Tibial nerve (tissue), 4 donors: ENCODE measurements at regions not wholly inside any gene's neighbourhood (a gene's known extent, or its start where the extent isn't known, plus 50 kb on each side); places are given as distances from the start of the nearest gene placed in this dataset.

Source experiments
- EP300 ChIP-seq, 2 donors: sonication (generic); formaldehyde crosslinking; IDR thresholded peaks; one replicate each; pipeline ENCODE4 v1.6.1; 2017; ENCODE audit warnings: antibody characterized with exemption in 2 of 2, mild to moderate bottlenecking in 1 of 2
- POLR2A ChIP-seq, 2 donors: fragments of 450-650 bp; IDR thresholded peaks; one replicate each; pipeline ENCODE4 v1.6.1; 2017; ENCODE audit warnings: antibody characterized with exemption in 2 of 2, mild to moderate bottlenecking in 2 of 2, moderate library complexity in 2 of 2
- TF ChIP-seq, protein P1 (sequence below), 5 experiments: fragments of 200-600 bp in 3 of 5; fragments of 450-650 bp in 2 of 5; sonication (generic) in 3 of 5; IDR thresholded peaks; one replicate each; pipeline ENCODE4 v1.5.1; 2016 to 2019; ENCODE audit warnings: antibody characterized with exemption in 5 of 5, mild to moderate bottlenecking in 3 of 5, moderate library complexity in 2 of 5

DNA sequence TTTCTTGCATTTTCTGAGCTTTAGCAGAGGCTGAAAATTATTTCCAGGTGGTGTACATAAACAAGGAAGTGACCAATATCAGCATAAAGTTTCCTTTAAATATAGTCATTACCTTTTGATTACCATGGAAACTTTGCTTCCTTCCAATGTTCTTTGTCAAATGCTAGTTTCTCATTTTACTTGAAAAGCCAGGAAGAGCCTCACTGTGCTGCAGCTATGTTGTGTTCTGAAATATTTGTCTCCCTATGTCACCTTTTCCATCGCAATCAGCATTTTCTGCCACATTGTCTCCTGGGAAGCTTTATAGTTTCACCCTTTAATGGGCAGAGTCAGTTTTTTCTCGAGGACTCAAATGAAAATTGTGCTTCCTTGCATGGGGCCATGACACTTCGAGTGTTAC, 496.0 kb downstream of the CDH8 start:
- TF ChIP-seq, protein P1, sequence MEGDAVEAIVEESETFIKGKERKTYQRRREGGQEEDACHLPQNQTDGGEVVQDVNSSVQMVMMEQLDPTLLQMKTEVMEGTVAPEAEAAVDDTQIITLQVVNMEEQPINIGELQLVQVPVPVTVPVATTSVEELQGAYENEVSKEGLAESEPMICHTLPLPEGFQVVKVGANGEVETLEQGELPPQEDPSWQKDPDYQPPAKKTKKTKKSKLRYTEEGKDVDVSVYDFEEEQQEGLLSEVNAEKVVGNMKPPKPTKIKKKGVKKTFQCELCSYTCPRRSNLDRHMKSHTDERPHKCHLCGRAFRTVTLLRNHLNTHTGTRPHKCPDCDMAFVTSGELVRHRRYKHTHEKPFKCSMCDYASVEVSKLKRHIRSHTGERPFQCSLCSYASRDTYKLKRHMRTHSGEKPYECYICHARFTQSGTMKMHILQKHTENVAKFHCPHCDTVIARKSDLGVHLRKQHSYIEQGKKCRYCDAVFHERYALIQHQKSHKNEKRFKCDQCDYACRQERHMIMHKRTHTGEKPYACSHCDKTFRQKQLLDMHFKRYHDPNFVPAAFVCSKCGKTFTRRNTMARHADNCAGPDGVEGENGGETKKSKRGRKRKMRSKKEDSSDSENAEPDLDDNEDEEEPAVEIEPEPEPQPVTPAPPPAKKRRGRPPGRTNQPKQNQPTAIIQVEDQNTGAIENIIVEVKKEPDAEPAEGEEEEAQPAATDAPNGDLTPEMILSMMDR (IDR thresholded peaks at IDR 0.05): no peak
- TF ChIP-seq POLR2A (IDR thresholded peaks at IDR 0.05) (no peak), EP300 (IDR thresholded peaks at IDR 0.05) (no peak)
